Mononuclear cell (primary cell): ENCODE measurements at regions not wholly inside any gene's neighbourhood (a gene's known extent, or its start where the extent isn't known, plus 50 kb on each side); places are given as distances from the start of the nearest gene placed in this dataset.

Source experiments
- H3K27me3 ChIP-seq: 2 replicates; pipeline ENCODE4 v1.6.0; 2011; ENCODE audit warnings: low read length, control low read depth; ENCODE audit not compliant: insufficient read depth
- H3K4me1 ChIP-seq: 2 replicates; pipeline ENCODE4 v1.5.1; 2011; ENCODE audit warnings: mild to moderate bottlenecking, low read length, control low read depth; ENCODE audit not compliant: insufficient read depth
- H3K4me3 ChIP-seq: 2 replicates; pipeline ENCODE4 v1.5.1; 2011; ENCODE audit warnings: mild to moderate bottlenecking, low read length, moderate library complexity
- H3K9me3 ChIP-seq: 2 replicates; pipeline ENCODE4 v1.5.1; 2011; ENCODE audit warnings: low read depth, mild to moderate bottlenecking, control low read depth, low read length

DNA sequence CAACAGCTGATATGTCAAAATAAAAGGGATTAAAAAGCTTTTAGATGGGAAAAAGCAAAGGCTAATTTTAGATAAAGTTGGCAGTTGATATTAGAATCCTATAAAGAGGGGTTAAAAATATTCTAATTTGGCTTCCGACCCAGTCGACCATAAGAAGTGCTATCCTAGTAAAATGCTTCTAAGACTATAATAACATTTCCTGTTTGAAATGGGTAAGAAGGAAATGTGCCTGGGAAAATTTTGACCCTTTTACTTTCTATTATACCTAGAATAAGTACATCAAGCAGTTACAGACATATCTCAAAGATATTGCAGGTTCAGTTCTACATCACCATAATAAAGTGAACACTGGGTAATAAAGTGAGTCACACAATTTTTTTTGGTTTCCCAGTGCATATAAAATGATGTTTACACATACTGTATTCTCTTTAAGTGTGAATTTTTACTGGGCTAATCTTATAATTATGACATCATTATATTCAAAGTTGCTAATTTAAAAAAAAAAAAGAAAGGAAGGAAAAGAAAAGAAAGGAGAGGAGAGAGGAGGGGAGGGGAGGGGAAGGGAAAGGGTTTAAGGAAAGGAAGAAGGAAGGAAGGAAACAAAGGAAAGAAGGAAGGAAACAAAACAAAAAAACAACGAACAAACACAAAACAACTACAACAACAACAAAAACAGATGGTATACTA, 308.2 kb upstream of the NR5A2 start:
- no peaks in the 10 kb centered on the region for H3K27me3 ChIP-seq
- no peaks in the 10 kb centered on the region for H3K9me3 ChIP-seq
- H3K4me3 ChIP-seq = no peak overlapping the region
- no peaks in the 10 kb centered on the region for H3K4me1 ChIP-seq

- Histone ChIP-seq H3K4me1 (no peaks in the 10 kb centered on the region), H3K4me3 (no peak overlapping the region), H3K27me3 (no peaks in the 10 kb centered on the region), H3K9me3 (no peaks in the 10 kb centered on the region)
Measured at GRCh38 chr1:199720496-199720895, 307.0 kb upstream of the NR5A2 start.

GRCh38 chr1:199721001-199721400, 306.5 kb upstream of the NR5A2 start:
- Histone ChIP-seq H3K4me3 (no peak overlapping the region), H3K9me3 (no peaks in the 10 kb centered on the region), H3K4me1 (no peaks in the 10 kb centered on the region), H3K27me3 (no peaks in the 10 kb centered on the region)

GRCh38 chr1:199723250-199723956, 304.1 kb upstream of the NR5A2 start:
- no peaks in the 10 kb centered on the region for H3K9me3 ChIP-seq
- H3K27me3 ChIP-seq = no peaks in the 10 kb centered on the region
- H3K4me1 ChIP-seq = no peaks in the 10 kb centered on the region
- no peak overlapping the region for H3K4me3 ChIP-seq

DNA sequence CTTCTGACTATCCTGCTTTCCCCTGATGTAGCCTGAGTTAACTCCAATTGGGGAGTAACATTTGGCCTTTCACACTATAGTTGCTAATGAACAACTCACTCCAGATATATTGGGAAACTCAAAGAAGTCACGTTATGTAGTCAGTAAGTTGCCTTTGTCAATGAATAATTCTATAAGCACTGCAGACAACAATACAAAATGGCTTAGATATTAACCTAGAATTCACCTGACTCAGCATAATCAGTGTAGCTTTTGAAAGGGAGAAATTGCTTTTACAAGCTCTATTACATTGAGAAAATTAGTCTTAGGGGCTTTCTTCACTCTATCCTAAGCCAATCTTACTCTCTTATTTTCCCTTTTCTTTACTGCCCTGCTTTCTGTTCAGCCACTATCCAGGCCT, 303.5 kb upstream of the NR5A2 start:
- Histone ChIP-seq H3K4me1 (no peaks in the 10 kb centered on the region), H3K27me3 (no peaks in the 10 kb centered on the region), H3K4me3 (no peak overlapping the region), H3K9me3 (no peaks in the 10 kb centered on the region)

- no peaks in the 10 kb centered on the region for H3K4me1 ChIP-seq
- H3K4me3 ChIP-seq = no peak overlapping the region
- H3K27me3 ChIP-seq = no peaks in the 10 kb centered on the region
- H3K9me3 ChIP-seq = no peaks in the 10 kb centered on the region
Measured at GRCh38 chr1:199725002-199725565, 302.4 kb upstream of the NR5A2 start.

DNA sequence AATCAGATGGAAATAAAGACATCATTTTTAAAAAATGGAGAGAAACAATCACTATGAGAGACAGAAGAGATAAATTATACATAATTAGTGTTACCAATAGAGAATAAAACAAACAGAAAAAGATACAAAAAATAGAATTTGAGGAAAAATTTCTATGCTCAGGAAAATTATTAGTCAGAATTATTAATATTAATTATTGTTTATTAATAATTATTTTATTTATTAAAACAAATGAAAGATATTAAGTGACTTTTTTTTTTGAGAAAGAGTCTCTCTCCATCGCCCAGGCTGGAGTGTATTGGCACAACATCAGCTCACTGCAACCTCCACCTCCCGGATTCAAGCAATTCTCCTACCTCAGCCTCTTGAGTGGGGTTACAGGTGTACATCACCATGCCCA, 299.8 kb upstream of the NR5A2 start:
- H3K27me3 ChIP-seq = no peaks in the 10 kb centered on the region
- no peaks in the 10 kb centered on the region for H3K9me3 ChIP-seq
- no peaks in the 10 kb centered on the region for H3K4me1 ChIP-seq
- no peak overlapping the region for H3K4me3 ChIP-seq

DNA sequence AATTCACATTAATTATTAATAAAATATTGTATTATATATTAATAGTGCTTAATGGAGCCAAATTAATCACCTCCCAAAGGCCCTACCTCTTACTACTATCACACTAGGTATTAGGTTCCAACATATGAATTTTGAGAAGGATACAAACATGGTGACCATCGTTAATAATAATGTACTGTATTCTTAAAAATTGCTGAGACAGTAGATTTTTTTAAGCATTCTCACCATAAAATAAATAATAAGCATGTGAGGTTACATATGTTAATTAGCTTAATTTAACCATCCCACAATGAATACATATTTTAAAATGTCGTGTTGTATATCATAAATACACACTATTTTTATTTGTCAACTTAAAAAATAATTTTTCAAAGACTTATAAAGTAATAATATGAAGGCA, 299.2 kb upstream of the NR5A2 start:
- no peaks in the 10 kb centered on the region for H3K4me1 ChIP-seq
- H3K27me3 ChIP-seq = no peaks in the 10 kb centered on the region
- no peak overlapping the region for H3K4me3 ChIP-seq

DNA sequence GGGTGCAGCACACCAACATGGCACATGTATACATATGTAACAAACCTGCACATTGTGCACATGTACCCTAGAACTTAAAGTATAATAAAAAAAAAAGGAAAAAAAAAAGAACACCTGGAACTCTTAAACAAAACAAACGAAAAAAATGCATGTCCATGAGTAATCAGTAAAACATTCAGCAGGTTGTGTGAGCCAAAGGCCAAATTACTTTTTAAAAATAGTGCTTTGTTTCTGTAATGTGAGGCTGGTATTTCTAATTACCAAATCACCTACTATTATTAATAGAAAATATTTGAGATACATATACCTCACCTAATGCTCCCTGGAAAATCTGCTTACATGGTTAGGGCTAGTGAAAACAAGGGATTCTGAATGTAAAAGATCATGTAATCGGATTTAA, 294.4 kb upstream of the NR5A2 start:
- Histone ChIP-seq H3K27me3 (no peaks in the 10 kb centered on the region), H3K9me3 (no peaks in the 10 kb centered on the region), H3K4me1 (no peaks in the 10 kb centered on the region), H3K4me3 (no peak overlapping the region)

More for the DNA sequence above, 299.2 kb upstream of the NR5A2 start:
- no peaks in the 10 kb centered on the region for H3K9me3 ChIP-seq

- Histone ChIP-seq H3K27me3 (no peaks in the 10 kb centered on the region), H3K4me3 (no peak overlapping the region), H3K4me1 (no peaks in the 10 kb centered on the region), H3K9me3 (no peaks in the 10 kb centered on the region)
Measured at GRCh38 chr1:199734186-199734585, 293.3 kb upstream of the NR5A2 start.

DNA sequence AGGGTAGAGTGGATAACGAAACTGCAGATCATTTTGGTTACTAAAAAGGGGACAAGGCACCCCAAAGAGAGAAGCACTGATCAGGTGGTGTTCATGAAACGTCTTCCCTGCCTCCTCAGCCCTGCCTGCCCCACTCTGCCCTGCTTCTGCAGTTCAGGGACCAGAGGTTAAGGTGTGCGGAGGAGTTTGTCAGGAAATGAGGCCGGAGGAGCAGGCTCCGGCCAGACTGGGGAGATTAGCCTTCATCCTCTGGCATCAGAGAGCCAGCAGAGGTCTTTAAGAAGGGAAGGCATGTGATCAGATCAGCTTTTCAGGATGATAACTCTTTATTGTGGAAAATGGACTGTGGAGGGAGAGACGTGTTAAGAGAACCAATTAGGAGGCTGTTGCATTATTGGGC, 291.9 kb upstream of the NR5A2 start:
- H3K27me3 ChIP-seq = no peaks in the 10 kb centered on the region
- H3K4me1 ChIP-seq = no peaks in the 10 kb centered on the region
- H3K4me3 ChIP-seq = no peak overlapping the region
- H3K9me3 ChIP-seq = no peaks in the 10 kb centered on the region

DNA sequence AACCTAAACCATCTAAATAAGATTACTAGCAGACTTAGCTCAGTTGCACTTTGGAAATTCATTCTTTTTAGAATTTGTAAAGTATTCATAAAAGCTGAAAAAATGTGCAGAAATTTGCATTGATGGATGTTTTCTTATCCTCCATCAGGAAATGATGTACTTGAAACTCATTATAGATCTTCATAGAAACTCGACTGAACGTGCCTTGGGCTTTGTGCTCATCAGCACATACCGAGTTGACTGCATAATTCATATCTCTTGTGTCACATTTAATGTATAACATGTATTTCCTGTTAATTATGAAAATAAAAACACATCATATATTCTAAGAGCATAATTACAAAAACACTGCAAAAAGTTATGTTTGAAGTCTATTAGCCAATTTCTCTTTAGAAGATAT, 290.9 kb upstream of the NR5A2 start:
- no peak overlapping the region for H3K4me3 ChIP-seq
- H3K9me3 ChIP-seq = no peaks in the 10 kb centered on the region
- no peaks in the 10 kb centered on the region for H3K27me3 ChIP-seq
- H3K4me1 ChIP-seq = peaks cover 3% of the 10 kb centered on the region

DNA sequence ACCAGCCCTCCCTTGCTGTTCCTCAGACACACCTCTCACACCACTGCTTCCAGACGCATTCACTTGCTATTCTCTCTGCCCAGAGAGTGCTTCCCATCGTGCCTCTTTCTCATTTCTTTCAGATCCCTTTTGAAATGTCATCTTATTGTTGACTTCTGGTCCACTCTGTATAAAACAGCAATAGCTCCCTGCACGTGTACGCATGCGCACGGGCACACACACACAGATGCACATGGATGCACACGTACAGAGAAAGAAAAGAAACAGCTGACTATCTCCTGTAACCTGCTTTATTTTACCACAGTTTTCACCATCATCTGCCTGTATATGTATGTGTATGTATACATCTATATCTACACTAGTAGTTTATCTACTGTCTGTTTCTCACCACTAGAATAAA, 285.9 kb upstream of the NR5A2 start:
- Histone ChIP-seq H3K4me1 (peaks cover 16% of the 10 kb centered on the region), H3K9me3 (no peaks in the 10 kb centered on the region), H3K4me3 (no peak overlapping the region), H3K27me3 (no peaks in the 10 kb centered on the region)

DNA sequence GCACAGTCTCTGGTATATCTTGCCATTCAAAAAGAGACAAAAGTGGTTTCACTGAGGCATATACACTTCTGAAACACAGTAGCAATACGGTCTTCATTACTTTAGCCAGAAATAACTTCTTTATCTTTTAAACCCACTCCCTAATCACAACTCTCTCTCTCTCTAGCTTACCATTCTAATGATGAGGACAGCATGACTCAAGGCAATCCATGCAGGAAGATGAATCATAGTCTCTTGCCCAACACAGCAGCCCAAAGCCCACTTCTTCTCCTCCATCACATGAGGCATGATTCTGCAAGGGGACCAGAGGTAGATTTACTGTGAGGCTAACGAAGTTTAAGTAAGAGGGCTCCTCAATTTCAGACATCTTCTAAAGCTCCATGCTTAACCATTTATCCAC, 285.0 kb upstream of the NR5A2 start:
- Histone ChIP-seq H3K4me1 (peaks cover 16% of the 10 kb centered on the region), H3K4me3 (no peak overlapping the region), H3K27me3 (no peaks in the 10 kb centered on the region), H3K9me3 (no peaks in the 10 kb centered on the region)

- Histone ChIP-seq H3K9me3 (no peaks in the 10 kb centered on the region), H3K4me3 (no peak overlapping the region), H3K27me3 (no peaks in the 10 kb centered on the region), H3K4me1 (peaks cover 16% of the 10 kb centered on the region)
Measured at GRCh38 chr1:199743227-199743626, 284.3 kb upstream of the NR5A2 start.
